ENCODE measurements at regions not wholly inside any gene's neighbourhood (a gene's known extent, or its start where the extent isn't known, plus 50 kb on each side); places are given as distances from the start of the nearest gene placed in this dataset.

DNA sequence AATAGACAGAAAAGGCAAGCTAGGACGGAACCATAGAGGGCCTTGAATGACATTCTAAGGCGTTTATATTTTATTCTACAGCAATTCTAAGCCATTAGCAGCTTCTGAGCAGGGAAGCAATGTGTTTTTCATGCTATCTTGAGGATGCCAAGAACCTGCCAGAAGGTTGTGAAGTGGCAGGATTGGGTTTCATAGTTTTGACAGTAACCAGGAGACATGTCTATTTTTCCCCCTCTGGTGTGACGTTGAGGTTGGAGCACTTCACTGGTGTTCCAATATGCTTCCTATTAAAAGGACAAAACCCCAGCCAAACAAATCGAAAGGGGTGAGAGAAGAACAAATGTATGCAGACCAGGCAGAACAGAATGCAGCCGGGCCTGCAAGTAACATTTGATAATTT lies 148.2 kb downstream of the SPATA19 start:
- TF ChIP-seq, protein P1, sequence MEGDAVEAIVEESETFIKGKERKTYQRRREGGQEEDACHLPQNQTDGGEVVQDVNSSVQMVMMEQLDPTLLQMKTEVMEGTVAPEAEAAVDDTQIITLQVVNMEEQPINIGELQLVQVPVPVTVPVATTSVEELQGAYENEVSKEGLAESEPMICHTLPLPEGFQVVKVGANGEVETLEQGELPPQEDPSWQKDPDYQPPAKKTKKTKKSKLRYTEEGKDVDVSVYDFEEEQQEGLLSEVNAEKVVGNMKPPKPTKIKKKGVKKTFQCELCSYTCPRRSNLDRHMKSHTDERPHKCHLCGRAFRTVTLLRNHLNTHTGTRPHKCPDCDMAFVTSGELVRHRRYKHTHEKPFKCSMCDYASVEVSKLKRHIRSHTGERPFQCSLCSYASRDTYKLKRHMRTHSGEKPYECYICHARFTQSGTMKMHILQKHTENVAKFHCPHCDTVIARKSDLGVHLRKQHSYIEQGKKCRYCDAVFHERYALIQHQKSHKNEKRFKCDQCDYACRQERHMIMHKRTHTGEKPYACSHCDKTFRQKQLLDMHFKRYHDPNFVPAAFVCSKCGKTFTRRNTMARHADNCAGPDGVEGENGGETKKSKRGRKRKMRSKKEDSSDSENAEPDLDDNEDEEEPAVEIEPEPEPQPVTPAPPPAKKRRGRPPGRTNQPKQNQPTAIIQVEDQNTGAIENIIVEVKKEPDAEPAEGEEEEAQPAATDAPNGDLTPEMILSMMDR (conservative IDR thresholded peaks at IDR 0.05; ENCODE audit: low read length): no peak
- TF ChIP-seq EZH2phosphoT487 (IDR thresholded peaks at IDR 0.05; ENCODE audit: borderline replicate concordance, low read depth, low read length): no peak

Data from OCI-LY7 (cell line).